Psoas muscle (tissue), 7 donors: ENCODE measurements at regions not wholly inside any gene's neighbourhood (a gene's known extent, or its start where the extent isn't known, plus 50 kb on each side); places are given as distances from the start of the nearest gene placed in this dataset.
"Not testable (repeated sequence)": the region's sequence is repeated elsewhere in the genome, so short reads cannot be mapped to it uniquely, and the experiment has no call there.

ENCODE experiments used
- ATAC-seq, 4 donors: fragments of 200-7000 bp; cut with Tn5 transposase; one replicate each; pipeline ENCODE4 v1.9.1; 2020; ENCODE audit warnings: moderate library complexity in 3 of 4, mild to moderate bottlenecking in 2 of 4
- DNase-seq, 2 donors: peaks; one replicate each; pipeline ENCODE4 v3.0.0-alpha.2; 2020
- H3K27ac ChIP-seq: fragments of 200-600 bp; one replicate; pipeline ENCODE4 v1.8.0; 2022
- H3K27me3 ChIP-seq, 3 donors: fragments of 200-600 bp in 1 of 3; one replicate each; pipeline versions ENCODE4 v1.6.1 to v1.8.0; 2013 to 2022; ENCODE audit warnings: low read length in 2 of 3, mild to moderate bottlenecking in 2 of 3, moderate library complexity in 1 of 3; ENCODE audit not compliant: insufficient read depth in 3 of 3
- H3K36me3 ChIP-seq, 2 donors: fragments of 200-600 bp in 1 of 2; one replicate each; pipeline versions ENCODE4 v1.6.1 to v1.8.0; 2013 to 2022; ENCODE audit warnings: low read depth in 1 of 2, mild to moderate bottlenecking in 1 of 2, moderate library complexity in 1 of 2; ENCODE audit not compliant: insufficient read depth in 1 of 2
- H3K4me1 ChIP-seq: fragments of 200-600 bp; one replicate; pipeline ENCODE4 v1.8.0; 2022
- H3K4me3 ChIP-seq: fragments of 200-600 bp; one replicate; pipeline ENCODE4 v1.8.0; 2022; ENCODE audit warnings: mild to moderate bottlenecking
- H3K9me3 ChIP-seq: fragments of 200-600 bp; one replicate; pipeline ENCODE4 v1.8.0; 2022
- WGBS, 3 donors: extraction: QIAGEN DNeasy Blood & Tissue Kit; methylation state at CpG; one replicate each; pipeline versions ENCODE4 v1.1.6 to v1.1.7; 2013; 5-methylcytosine and 5-hydroxymethylcytosine counted together
- intact Hi-C, 2 donors: fragments of 100-400 bp; cut with DNase I; formaldehyde crosslinking; loops; one replicate each; pipeline versions ENCODE4 v1.11.0 to v1.14.2; 2022
- donor health status: healthy with polysubstance abuse.
- donor health status: DM: no; HTN: no; CAD: no; lungs with moderate emphysema.
- donor health status: Bipolar disorder and iron deficiency.
- donor health status: healthy.
- donor health status: DM: yes; HTN: yes; CAD: no.
- donor health status: DM: no; HTN: no; CAD: no.
- donor health status: DM: yes; HTN: yes; CAD: no.

DNA sequence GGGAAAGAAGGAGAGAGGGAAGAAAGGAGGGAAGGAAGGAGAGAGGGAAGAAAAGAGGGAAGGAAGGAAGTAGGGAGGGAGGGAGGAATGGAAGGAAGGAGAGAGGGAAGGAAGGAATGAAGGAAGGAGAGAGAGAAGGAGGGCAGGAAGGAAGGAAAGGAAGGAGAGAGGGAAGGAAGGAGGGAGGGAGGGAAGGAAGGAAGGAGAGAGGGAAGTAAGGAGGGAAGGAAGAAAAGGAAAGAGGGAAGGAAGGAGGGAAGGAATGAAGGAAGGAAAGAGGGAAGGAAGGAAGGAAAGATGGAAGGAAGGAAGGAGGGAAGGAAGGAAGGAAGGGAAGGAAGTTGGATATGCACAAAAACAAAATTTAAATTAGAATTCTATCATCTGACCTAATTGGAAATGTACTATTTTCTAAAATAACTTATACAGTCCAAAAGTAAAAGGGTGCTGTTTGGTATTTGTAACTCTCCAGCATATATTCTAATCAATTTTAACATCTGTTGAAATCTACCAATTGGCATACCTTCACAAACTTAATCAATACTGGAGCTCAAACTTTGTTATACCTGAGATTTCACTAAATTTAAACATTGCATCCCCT, 2890.3 kb upstream of the OR11H1 start:
- H3K9me3 ChIP-seq, result peaks cover 14% of the 10 kb centered on the region
- ATAC-seq, H3K27me3 ChIP-seq: not testable (repeated sequence)

DNA sequence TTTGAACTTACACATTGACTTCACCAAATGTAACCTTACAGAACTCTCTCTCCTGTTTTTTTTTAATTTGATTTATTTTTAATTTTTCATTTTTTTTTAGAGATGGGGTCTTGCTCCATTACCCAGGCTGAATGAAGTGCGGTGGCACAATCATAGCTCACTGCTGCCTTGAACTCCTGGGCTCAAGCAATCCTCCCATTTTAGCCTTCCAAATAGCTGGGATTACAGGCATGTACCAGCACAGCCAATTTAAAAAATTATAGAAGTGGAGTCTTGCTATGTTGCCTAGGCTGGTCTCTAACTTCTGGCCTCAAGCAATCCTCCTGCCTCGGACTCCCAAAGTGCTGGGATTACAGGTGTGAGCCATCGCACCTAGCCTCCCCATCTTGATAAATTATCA, 2889.7 kb upstream of the OR11H1 start:
- H3K9me3 ChIP-seq, result peaks cover 14% of the 10 kb centered on the region
- DNase-seq, H3K36me3 ChIP-seq, intact Hi-C loops, H3K4me3 ChIP-seq, H3K4me1 ChIP-seq, H3K27me3 ChIP-seq, H3K27ac ChIP-seq, ATAC-seq: not testable (repeated sequence)
- WGBS, 3 donors, result 64 to 74% (median 71%) methylated on average over 3 of the region's 3 CpGs

More for the DNA sequence above, 2890.3 kb upstream of the OR11H1 start:
- DNase-seq, H3K4me1 ChIP-seq, H3K36me3 ChIP-seq, H3K4me3 ChIP-seq, intact Hi-C loops, H3K27ac ChIP-seq: not testable (repeated sequence)
